GM19452 (cell line): ENCODE measurements at regions not wholly inside any gene's neighbourhood (a gene's known extent, or its start where the extent isn't known, plus 50 kb on each side); places are given as distances from the start of the nearest gene placed in this dataset.

ENCODE experiments used
- ATAC-seq: cut with Tn5 transposase; IDR thresholded peaks from one replicate; pipeline ENCODE4 v1.9.1; 2021; ENCODE audit not compliant: unreplicated experiment

GRCh38 chr16:86052115-86052670 is 153.2 kb downstream of the IRF8 start:
- no peak for ATAC-seq

- no peak for ATAC-seq
Measured at GRCh38 chr16:86052926-86053325, 154.0 kb downstream of the IRF8 start.

- ATAC-seq: no peak
Measured at GRCh38 chr16:86059253-86060171, 160.6 kb downstream of the IRF8 start.

- ATAC-seq: no peak
Measured at GRCh38 chr16:86060381-86061317, 161.7 kb downstream of the IRF8 start.

- no peak for ATAC-seq
Measured at GRCh38 chr16:86061318-86061695, 162.3 kb downstream of the IRF8 start.

GRCh38 chr16:86061721-86062120 is 162.8 kb downstream of the IRF8 start:
- no peak for ATAC-seq

- ATAC-seq: no peak
Measured at GRCh38 chr16:86062271-86062965, 163.5 kb downstream of the IRF8 start.

GRCh38 chr16:86063760-86064405 is 164.9 kb downstream of the IRF8 start:
- ATAC-seq: no peak

- ATAC-seq: no peak
Measured at GRCh38 chr16:86064431-86065250, 165.7 kb downstream of the IRF8 start.

- ATAC-seq: no peak
Measured at GRCh38 chr16:86065711-86066110, 166.7 kb downstream of the IRF8 start.

- no peak for ATAC-seq
Measured at GRCh38 chr16:86066811-86067210, 167.8 kb downstream of the IRF8 start.

GRCh38 chr16:86067516-86067915 is 168.6 kb downstream of the IRF8 start:
- no peak for ATAC-seq

GRCh38 chr16:86067936-86068335 is 169.0 kb downstream of the IRF8 start:
- ATAC-seq: no peak

- ATAC-seq: no peak
Measured at GRCh38 chr16:86068722-86069121, 169.8 kb downstream of the IRF8 start.

- no peak for ATAC-seq
Measured at GRCh38 chr16:86069736-86070298, 170.9 kb downstream of the IRF8 start.

- ATAC-seq: no peak
Measured at GRCh38 chr16:86070484-86070883, 171.5 kb downstream of the IRF8 start.

- no peak for ATAC-seq
Measured at GRCh38 chr16:86070971-86071370, 172.0 kb downstream of the IRF8 start.

- no peak for ATAC-seq
Measured at GRCh38 chr16:86071611-86072240, 172.8 kb downstream of the IRF8 start.
